ENCODE measurements at regions not wholly inside any gene's neighbourhood (a gene's known extent, or its start where the extent isn't known, plus 50 kb on each side); places are given as distances from the start of the nearest gene placed in this dataset.

DNA sequence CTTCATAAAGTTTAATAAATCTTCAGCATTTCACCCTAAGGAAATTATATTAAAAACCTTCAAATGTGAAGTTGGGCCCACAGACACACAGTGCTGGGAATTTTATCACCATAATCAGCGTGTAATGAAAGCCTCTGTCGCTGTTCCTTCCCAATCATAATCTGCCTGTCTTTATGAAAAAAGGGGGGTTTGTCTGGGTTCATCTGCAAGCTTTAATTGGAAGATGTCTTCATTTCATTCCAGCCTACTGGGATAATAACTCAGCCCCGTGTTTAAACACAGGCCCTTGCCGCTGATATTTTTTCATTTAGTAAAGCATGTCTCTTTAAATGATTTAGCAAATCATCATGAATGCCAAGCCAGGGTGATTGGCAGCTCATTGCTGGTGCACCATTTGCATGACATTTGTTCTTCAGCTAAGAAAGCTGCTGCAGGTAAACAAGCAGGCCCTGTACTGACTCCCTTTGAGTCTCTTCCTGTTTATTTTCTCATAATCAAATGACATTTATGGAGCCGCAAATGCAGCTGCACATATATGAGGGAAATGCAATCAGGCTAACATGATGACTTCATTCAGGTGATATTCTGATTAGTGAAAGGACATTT lies 362.9 kb upstream of the TLE4 start:
- H3K36me3 ChIP-seq, result no peaks in the 10 kb centered on the region
- no peaks in the 10 kb centered on the region for H3K9me3 ChIP-seq
- no peak overlapping the region for H3K4me3 ChIP-seq
- no peaks in the 10 kb centered on the region for H3K4me1 ChIP-seq
- intact Hi-C loops (cut with DNase I; ENCODE audit: low total_unique reads), result no loop called here
- TF ChIP-seq, protein P1, sequence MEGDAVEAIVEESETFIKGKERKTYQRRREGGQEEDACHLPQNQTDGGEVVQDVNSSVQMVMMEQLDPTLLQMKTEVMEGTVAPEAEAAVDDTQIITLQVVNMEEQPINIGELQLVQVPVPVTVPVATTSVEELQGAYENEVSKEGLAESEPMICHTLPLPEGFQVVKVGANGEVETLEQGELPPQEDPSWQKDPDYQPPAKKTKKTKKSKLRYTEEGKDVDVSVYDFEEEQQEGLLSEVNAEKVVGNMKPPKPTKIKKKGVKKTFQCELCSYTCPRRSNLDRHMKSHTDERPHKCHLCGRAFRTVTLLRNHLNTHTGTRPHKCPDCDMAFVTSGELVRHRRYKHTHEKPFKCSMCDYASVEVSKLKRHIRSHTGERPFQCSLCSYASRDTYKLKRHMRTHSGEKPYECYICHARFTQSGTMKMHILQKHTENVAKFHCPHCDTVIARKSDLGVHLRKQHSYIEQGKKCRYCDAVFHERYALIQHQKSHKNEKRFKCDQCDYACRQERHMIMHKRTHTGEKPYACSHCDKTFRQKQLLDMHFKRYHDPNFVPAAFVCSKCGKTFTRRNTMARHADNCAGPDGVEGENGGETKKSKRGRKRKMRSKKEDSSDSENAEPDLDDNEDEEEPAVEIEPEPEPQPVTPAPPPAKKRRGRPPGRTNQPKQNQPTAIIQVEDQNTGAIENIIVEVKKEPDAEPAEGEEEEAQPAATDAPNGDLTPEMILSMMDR (IDR thresholded peaks at IDR 0.05), result no peak
- no peak for DNase-seq
- no peak overlapping the region for H3K27ac ChIP-seq
- no peaks in the 10 kb centered on the region for H3K27me3 ChIP-seq

DNA sequence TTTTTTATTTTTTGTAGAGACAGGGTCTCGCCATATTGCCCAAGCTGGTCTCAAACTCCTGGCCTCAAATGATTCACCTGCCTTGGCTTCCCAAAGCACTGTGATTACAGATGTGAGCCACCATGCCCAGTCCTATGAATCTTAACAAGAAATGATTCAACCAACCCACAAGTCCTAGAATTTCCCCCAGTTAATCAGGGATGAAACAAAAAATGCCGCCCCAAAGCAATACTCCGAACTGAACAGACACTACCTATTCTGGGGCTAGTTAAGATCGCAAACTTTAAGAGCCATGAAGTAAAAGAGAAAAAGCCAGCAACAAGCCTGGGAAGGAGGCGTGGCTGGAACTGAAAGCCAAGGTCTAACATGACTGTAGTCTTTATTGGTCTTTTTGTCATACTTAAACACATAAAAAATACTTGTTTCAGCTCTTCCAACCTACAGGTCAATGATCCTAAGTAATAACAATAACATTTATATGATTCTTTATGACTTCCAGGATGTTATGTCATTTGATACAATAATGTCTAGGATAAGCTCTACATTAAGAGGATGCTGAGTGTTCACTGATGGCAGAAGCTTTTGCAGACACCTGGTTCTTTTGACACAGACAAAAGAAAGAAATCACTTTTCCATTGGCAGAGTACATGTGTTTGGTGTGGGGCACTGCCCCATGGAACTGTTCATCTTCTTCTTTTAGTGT lies 361.1 kb upstream of the TLE4 start:
- no peaks in the 10 kb centered on the region for H3K9me3 ChIP-seq
- intact Hi-C loops (cut with DNase I; ENCODE audit: low total_unique reads), result no loop called here
- H3K27ac ChIP-seq, result no peak overlapping the region
- no peaks in the 10 kb centered on the region for H3K36me3 ChIP-seq
- H3K4me3 ChIP-seq, result no peak overlapping the region
- no peak for DNase-seq
- no peaks in the 10 kb centered on the region for H3K4me1 ChIP-seq
- H3K27me3 ChIP-seq, result no peaks in the 10 kb centered on the region
- TF ChIP-seq, protein P1 (IDR thresholded peaks at IDR 0.05), result no peak

DNA sequence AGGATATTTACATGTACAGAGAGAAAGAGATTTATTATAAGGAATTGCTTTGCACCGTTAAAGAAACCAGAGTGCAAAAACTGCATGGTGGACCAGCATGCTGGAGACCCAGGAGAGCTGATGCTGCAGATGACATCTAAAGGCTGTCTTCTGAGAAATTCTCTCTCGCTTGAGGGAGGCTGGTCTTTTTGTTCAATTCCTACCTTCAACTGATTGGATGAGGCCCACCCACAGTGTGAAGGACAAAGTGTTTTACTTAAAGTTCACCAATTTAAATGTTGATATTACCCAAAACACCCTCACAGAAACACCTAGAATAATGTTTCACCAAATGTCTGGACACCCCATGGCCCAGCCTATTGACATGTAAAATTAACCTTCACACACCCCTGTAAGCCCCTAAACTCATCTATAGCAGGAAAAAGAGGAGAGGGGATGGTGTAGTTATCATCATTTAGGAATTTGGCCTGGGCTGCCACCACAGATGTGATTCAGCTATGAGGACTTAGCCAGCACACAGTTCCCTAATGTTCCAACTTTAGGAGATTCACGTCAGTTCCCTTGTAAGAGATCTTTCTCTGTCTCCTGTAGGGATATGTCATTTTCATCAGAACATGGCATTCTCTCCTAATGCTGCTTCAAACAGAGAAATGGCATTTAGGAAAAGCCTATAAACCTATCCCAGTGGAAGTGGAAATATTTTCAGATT lies 358.2 kb upstream of the TLE4 start:
- TF ChIP-seq, protein P1 (IDR thresholded peaks at IDR 0.05), result no peak
- no peaks in the 10 kb centered on the region for H3K9me3 ChIP-seq
- H3K27me3 ChIP-seq, result no peaks in the 10 kb centered on the region
- H3K4me1 ChIP-seq, result no peaks in the 10 kb centered on the region
- H3K27ac ChIP-seq, result no peak overlapping the region
- no peak overlapping the region for H3K4me3 ChIP-seq
- H3K36me3 ChIP-seq, result no peaks in the 10 kb centered on the region
- intact Hi-C loops (cut with DNase I; ENCODE audit: low total_unique reads), result no loop called here
- no peak for DNase-seq

DNA sequence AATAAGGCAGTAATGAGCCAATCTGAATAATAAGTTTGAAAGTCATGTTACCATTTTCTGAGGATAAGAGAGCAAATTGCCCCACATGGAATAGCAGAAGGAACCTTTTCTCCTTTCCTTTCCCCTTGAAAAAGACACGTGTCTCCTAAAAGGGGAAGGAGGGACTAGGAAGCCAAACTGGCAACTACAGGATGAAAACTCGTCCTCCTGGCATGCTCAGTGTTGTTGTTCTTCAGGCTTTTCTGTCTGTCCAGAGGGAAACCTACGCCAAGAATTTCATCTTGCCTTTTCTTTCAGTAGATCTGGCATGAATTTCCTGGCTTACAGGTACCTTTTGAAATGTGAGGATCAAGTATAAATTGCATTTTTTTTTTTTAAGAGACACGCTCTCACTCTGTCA lies 355.9 kb upstream of the TLE4 start:
- H3K4me3 ChIP-seq, result no peak overlapping the region
- TF ChIP-seq, protein P1 (IDR thresholded peaks at IDR 0.05), result no peak
- no peak for DNase-seq
- intact Hi-C loops (cut with DNase I; ENCODE audit: low total_unique reads), result no loop called here
- no peaks in the 10 kb centered on the region for H3K4me1 ChIP-seq
- H3K9me3 ChIP-seq, result no peaks in the 10 kb centered on the region
- H3K36me3 ChIP-seq, result no peaks in the 10 kb centered on the region
- no peaks in the 10 kb centered on the region for H3K27me3 ChIP-seq
- no peak overlapping the region for H3K27ac ChIP-seq

DNA sequence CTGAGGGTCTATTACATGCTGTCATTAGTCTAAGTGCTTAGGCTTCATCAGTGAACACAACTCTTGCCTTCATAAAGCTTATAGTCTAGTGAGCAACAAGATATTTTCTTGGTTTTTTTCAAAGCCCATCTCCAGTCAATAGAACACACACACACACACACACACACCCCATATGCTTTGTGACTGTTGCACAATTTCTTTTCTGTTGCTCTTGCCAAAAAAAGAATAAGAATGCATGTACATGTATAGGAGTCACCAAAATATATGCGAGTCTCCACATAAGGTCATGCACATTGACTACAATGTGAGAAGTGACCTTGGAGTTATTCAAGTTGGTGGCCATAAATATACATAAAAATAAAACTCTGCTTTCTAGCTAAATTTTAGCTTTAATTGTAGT lies 351.5 kb upstream of the TLE4 start:
- H3K9me3 ChIP-seq, result no peaks in the 10 kb centered on the region
- no peak overlapping the region for H3K27ac ChIP-seq
- H3K36me3 ChIP-seq, result no peaks in the 10 kb centered on the region
- no peaks in the 10 kb centered on the region for H3K27me3 ChIP-seq
- intact Hi-C loops (cut with DNase I; ENCODE audit: low total_unique reads), result no loop called here
- TF ChIP-seq, protein P1 (IDR thresholded peaks at IDR 0.05), result no peak
- H3K4me1 ChIP-seq, result no peaks in the 10 kb centered on the region
- H3K4me3 ChIP-seq, result no peak overlapping the region
- DNase-seq, result no peak
